ENCODE measurements at regions not wholly inside any gene's neighbourhood (a gene's known extent, or its start where the extent isn't known, plus 50 kb on each side); places are given as distances from the start of the nearest gene placed in this dataset.

GRCh38 chr6:10033223-10033829 lies 381.5 kb downstream of the TFAP2A start:
- Histone ChIP-seq H2AFZ (ENCODE audit: low read length) (no peak overlapping the region), H3K36me3 (replicated peaks in 1 of 2; ENCODE audit: control insufficient read depth in 1 of 2, insufficient read depth in 2 of 2, low read length in 2 of 2) (no peaks in the 10 kb centered on the region), H4K20me1 (ENCODE audit: insufficient read depth, low read length) (no peaks in the 10 kb centered on the region), H3K4me2 (ENCODE audit: low read depth, low read length) (no peak overlapping the region), H3K9me3 (ENCODE audit: low read length) (no peaks in the 10 kb centered on the region), H3K27me3 (ENCODE audit: control insufficient read depth in 1 of 2, insufficient read depth in 2 of 2, low read length in 2 of 2) (no peaks in the 10 kb centered on the region), H3K4me1 (ENCODE audit: insufficient read depth, low read length) (peaks cover 12% of the 10 kb centered on the region), H3K27ac (ENCODE audit: extremely low read length, insufficient read depth, low read length) (no peak overlapping the region), H3K9ac (ENCODE audit: insufficient read depth, low read depth, low read length) (no peak overlapping the region), H3K4me3 (replicated peaks in 1 of 3; ENCODE audit: insufficient read depth in 1 of 3, low read depth in 2 of 3, low read length in 3 of 3) (no peak overlapping the region), H3K79me2 (ENCODE audit: insufficient read depth, low read length) (no peaks in the 10 kb centered on the region)
- ChIA-PET POLR2A (no interaction called here), CTCF (ENCODE audit: low intra/inter-chr PET ratio, low total read pairs) (no interaction called here)
- 5% methylated on average over 10 of the region's 10 CpGs for WGBS (ENCODE audit: low lambda C conversion rate)
- intact Hi-C loops (cut with micrococcal nuclease; ENCODE audit: unreplicated experiment) = no loop called here
- FAIRE-seq = peak; percentile 49
- peak; percentile 68 for ATAC-seq
- BruUV-seq (replicated peaks) = no TSS peak
- TF ChIP-seq ZUFSP (CRISPR knock-in tag; IDR thresholded peaks at IDR 0.05; ENCODE audit: borderline replicate concordance) (no peak), FOSL2 (CRISPR knock-in tag; IDR thresholded peaks at IDR 0.05) (peak; percentile 53; the same call in 1 of the 2 replicates), ZSCAN25 (CRISPR knock-in tag; IDR thresholded peaks at IDR 0.05) (peak; percentile 89), BCL6 (CRISPR knock-in tag; IDR thresholded peaks at IDR 0.05) (0 out of 2 replicates have a peak, but pooled peaks have one; percentile 8), CSRNP2 (CRISPR knock-in tag; conservative IDR thresholded peaks at IDR 0.05; ENCODE audit: low read depth) (no peak), JUNB (CRISPR knock-in tag; IDR thresholded peaks at IDR 0.05; ENCODE audit: borderline replicate concordance) (0 out of 2 replicates have a peak, but pooled peaks have one; percentile 21), ARID3A (IDR thresholded peaks at IDR 0.05; ENCODE audit: low read depth, low read length) (0 out of 2 replicates have a peak, but pooled peaks have one; percentile 24), CEBPG (CRISPR knock-in tag; IDR thresholded peaks at IDR 0.05) (0 out of 2 replicates have a peak, but pooled peaks have one; percentile 25), ZNF281 (CRISPR knock-in tag; IDR thresholded peaks at IDR 0.05; ENCODE audit: borderline replicate concordance) (peak; percentile 49; the same call in 1 of the 2 replicates)
- in situ Hi-C loops (cut with HindIII; ENCODE audit: extremely low pct_ligation_motif_present, low pct_unique_long_range_greater_than_20kb) = loop anchor here (25.0 kb wide), 1 partner anchor 404 kb away; no protein-coding TSS in a partner anchor
- peak; percentile 53 for DNase-seq (ENCODE audit: low spot score)

Measured in HepG2 (cell line).